ENCODE measurements at regions not wholly inside any gene's neighbourhood (a gene's known extent, or its start where the extent isn't known, plus 50 kb on each side); places are given as distances from the start of the nearest gene placed in this dataset.
"Not testable (repeated sequence)": the region's sequence is repeated elsewhere in the genome, so short reads cannot be mapped to it uniquely, and the experiment has no call there.

GRCh38 chr10:9399275-9399983, 1344.9 kb downstream of the GATA3 start:
- FAIRE-seq = no peak
- H3K36me3 Mint-ChIP-seq (ENCODE audit: low read depth, unreplicated experiment) = no peaks in the 10 kb centered on the region

GRCh38 chr10:9402067-9402466, 1347.6 kb downstream of the GATA3 start:
- H3K4me3 Mint-ChIP-seq (ENCODE audit: unreplicated experiment); H2AFZ ChIP-seq (ENCODE audit: low read depth, low read length); H3K36me3 ChIP-seq (ENCODE audit: insufficient read depth, low read length); H3K4me2 ChIP-seq (ENCODE audit: low read length); H3K36me3 Mint-ChIP-seq (ENCODE audit: low read depth, unreplicated experiment); H3K27me3 ChIP-seq (ENCODE audit: insufficient read depth, low read length); H3K27ac ChIP-seq (ENCODE audit: low read depth, low read length); H3K4me3 ChIP-seq (ENCODE audit: insufficient read depth, low read depth, low read length); H3K4me1 Mint-ChIP-seq (ENCODE audit: low read depth, unreplicated experiment); FAIRE-seq; H3K79me2 ChIP-seq (ENCODE audit: insufficient read depth, low read length); H3K4me1 ChIP-seq (ENCODE audit: insufficient read depth, low read length); H3K27ac Mint-ChIP-seq (ENCODE audit: unreplicated experiment); H3K9ac ChIP-seq (ENCODE audit: low read length); H3K9me3 ChIP-seq (ENCODE audit: insufficient read depth, low read depth, low read length); H3K27me3 Mint-ChIP-seq (ENCODE audit: low read depth, unreplicated experiment); H3K9me3 Mint-ChIP-seq (ENCODE audit: unreplicated experiment); DNase-seq (ENCODE audit: low read depth); H4K20me1 ChIP-seq (ENCODE audit: insufficient read depth, low read length): not testable (repeated sequence)

More at GRCh38 chr10:9399275-9399983, 1344.9 kb downstream of the GATA3 start:
- Histone ChIP-seq H3K27ac (ENCODE audit: low read depth, low read length) (no peak overlapping the region), H3K9ac (ENCODE audit: low read length) (no peak overlapping the region), H3K9me3 (ENCODE audit: insufficient read depth, low read depth, low read length) (peaks cover 5% of the 10 kb centered on the region), H3K27me3 (ENCODE audit: insufficient read depth, low read length) (no peaks in the 10 kb centered on the region), H3K4me1 (ENCODE audit: insufficient read depth, low read length) (no peaks in the 10 kb centered on the region), H3K79me2 (ENCODE audit: insufficient read depth, low read length) (no peaks in the 10 kb centered on the region), H3K4me3 (ENCODE audit: insufficient read depth, low read depth, low read length) (no peak overlapping the region), H3K36me3 (ENCODE audit: insufficient read depth, low read length) (no peaks in the 10 kb centered on the region), H2AFZ (ENCODE audit: low read depth, low read length) (no peak overlapping the region), H4K20me1 (ENCODE audit: insufficient read depth, low read length) (no peaks in the 10 kb centered on the region), H3K4me2 (ENCODE audit: low read length) (no peak overlapping the region)
- no peak for TF ChIP-seq EZH2 (IDR thresholded peaks at IDR 0.05; ENCODE audit: insufficient read depth, low read length)
- TF ChIP-seq CTCF (IDR thresholded peaks at IDR 0.05; ENCODE audit: insufficient read depth, low read depth, low read length) = no peak
- no peak for DNase-seq (ENCODE audit: low read depth)
- no peak overlapping the region for H3K4me3 Mint-ChIP-seq (ENCODE audit: unreplicated experiment)
- H3K9me3 Mint-ChIP-seq (ENCODE audit: unreplicated experiment) = peaks cover 2% of the 10 kb centered on the region
- H3K27ac Mint-ChIP-seq (ENCODE audit: unreplicated experiment) = no peak overlapping the region
- H3K27me3 Mint-ChIP-seq (ENCODE audit: low read depth, unreplicated experiment) = no peaks in the 10 kb centered on the region
- H3K4me1 Mint-ChIP-seq (ENCODE audit: low read depth, unreplicated experiment) = peaks cover 2% of the 10 kb centered on the region

GRCh38 chr10:9402507-9403195, 1348.2 kb downstream of the GATA3 start:
- not testable (repeated sequence) for H3K4me1 Mint-ChIP-seq (ENCODE audit: low read depth, unreplicated experiment); FAIRE-seq; H3K79me2 ChIP-seq (ENCODE audit: insufficient read depth, low read length); H3K27ac ChIP-seq (ENCODE audit: low read depth, low read length); H3K4me3 Mint-ChIP-seq (ENCODE audit: unreplicated experiment); DNase-seq (ENCODE audit: low read depth); H3K36me3 ChIP-seq (ENCODE audit: insufficient read depth, low read length); H3K4me2 ChIP-seq (ENCODE audit: low read length); H3K9me3 ChIP-seq (ENCODE audit: insufficient read depth, low read depth, low read length); H3K9ac ChIP-seq (ENCODE audit: low read length); H3K9me3 Mint-ChIP-seq (ENCODE audit: unreplicated experiment); H3K4me3 ChIP-seq (ENCODE audit: insufficient read depth, low read depth, low read length); H2AFZ ChIP-seq (ENCODE audit: low read depth, low read length); H3K27ac Mint-ChIP-seq (ENCODE audit: unreplicated experiment); H3K27me3 ChIP-seq (ENCODE audit: insufficient read depth, low read length); H3K4me1 ChIP-seq (ENCODE audit: insufficient read depth, low read length); H4K20me1 ChIP-seq (ENCODE audit: insufficient read depth, low read length); H3K27me3 Mint-ChIP-seq (ENCODE audit: low read depth, unreplicated experiment); H3K36me3 Mint-ChIP-seq (ENCODE audit: low read depth, unreplicated experiment)

GRCh38 chr10:9407201-9407600, 1352.7 kb downstream of the GATA3 start:
- H3K9me3 ChIP-seq (ENCODE audit: insufficient read depth, low read depth, low read length); H2AFZ ChIP-seq (ENCODE audit: low read depth, low read length); FAIRE-seq; H3K4me1 ChIP-seq (ENCODE audit: insufficient read depth, low read length); H3K4me3 ChIP-seq (ENCODE audit: insufficient read depth, low read depth, low read length); H3K27ac ChIP-seq (ENCODE audit: low read depth, low read length); H3K9ac ChIP-seq (ENCODE audit: low read length); H4K20me1 ChIP-seq (ENCODE audit: insufficient read depth, low read length); H3K27me3 Mint-ChIP-seq (ENCODE audit: low read depth, unreplicated experiment); DNase-seq (ENCODE audit: low read depth); H3K4me1 Mint-ChIP-seq (ENCODE audit: low read depth, unreplicated experiment); H3K79me2 ChIP-seq (ENCODE audit: insufficient read depth, low read length); H3K36me3 ChIP-seq (ENCODE audit: insufficient read depth, low read length); H3K36me3 Mint-ChIP-seq (ENCODE audit: low read depth, unreplicated experiment); H3K27ac Mint-ChIP-seq (ENCODE audit: unreplicated experiment); H3K4me3 Mint-ChIP-seq (ENCODE audit: unreplicated experiment); H3K4me2 ChIP-seq (ENCODE audit: low read length); H3K27me3 ChIP-seq (ENCODE audit: insufficient read depth, low read length): not testable (repeated sequence)
- H3K9me3 Mint-ChIP-seq (ENCODE audit: unreplicated experiment) = peaks cover 16% of the 10 kb centered on the region
